Neural progenitor cell (in vitro differentiated cells): ENCODE measurements at regions not wholly inside any gene's neighbourhood (a gene's known extent, or its start where the extent isn't known, plus 50 kb on each side); places are given as distances from the start of the nearest gene placed in this dataset.

Experiments used
- DNase-seq: peaks from one replicate; pipeline ENCODE4 v3.0.0-alpha.2; 2016; ENCODE audit warnings: low spot score
- H2AFZ ChIP-seq: fragments of 200-600 bp; sonication (generic); replicated peaks from 2 replicates; pipeline ENCODE4 v1.6.1; 2016; ENCODE audit warnings: antibody characterized with exemption
- H3F3A ChIP-seq: fragments of 200-600 bp; sonication (generic); 2 replicates; pipeline ENCODE4 v1.6.1; 2016; ENCODE audit warnings: antibody characterized with exemption, low read depth
- H3K27ac ChIP-seq: fragments of 200-600 bp; sonication (generic); 2 replicates; pipeline ENCODE4 v1.5.1; 2016; ENCODE audit warnings: mild to moderate bottlenecking
- H3K27me3 ChIP-seq: fragments of 200-600 bp; sonication (generic); 2 replicates; pipeline ENCODE4 v1.6.1; 2016; ENCODE audit warnings: mild to moderate bottlenecking, moderate library complexity
- H3K36me3 ChIP-seq: fragments of 200-600 bp; sonication (generic); 2 replicates; pipeline ENCODE4 v1.5.1; 2016
- H3K4me1 ChIP-seq: fragments of 200-600 bp; sonication (generic); 2 replicates; pipeline ENCODE4 v1.6.1; 2016; ENCODE audit warnings: mixed run types
- H3K4me2 ChIP-seq: fragments of 200-600 bp; sonication (generic); 2 replicates; pipeline ENCODE4 v1.6.1; 2016
- H3K4me3 ChIP-seq: fragments of 200-600 bp; sonication (generic); 2 replicates; pipeline ENCODE4 v1.5.1; 2016
- H3K79me2 ChIP-seq: fragments of 200-600 bp; sonication (generic); 2 replicates; pipeline ENCODE4 v1.6.1; 2016; ENCODE audit warnings: low read depth
- H3K9ac ChIP-seq: fragments of 200-600 bp; sonication (generic); 2 replicates; pipeline ENCODE4 v1.6.1; 2016
- H3K9me3 ChIP-seq: fragments of 200-600 bp; sonication (generic); 2 replicates; pipeline ENCODE4 v1.5.1; 2016; ENCODE audit warnings: low read depth
- H4K20me1 ChIP-seq: fragments of 200-600 bp; sonication (generic); 2 replicates; pipeline ENCODE4 v1.6.1; 2016; ENCODE audit warnings: low read depth
- H3K27ac Mint-ChIP-seq: 3 replicates; pipeline ENCODE4 v1.8.0; 2021; ENCODE audit warnings: mixed read lengths
- H3K27me3 Mint-ChIP-seq: 2 replicates; pipeline ENCODE4 v1.8.0; 2022; ENCODE audit warnings: low read depth, mild to moderate bottlenecking, inconsistent platforms, moderate library complexity, mixed read lengths; ENCODE audit not compliant: insufficient read depth
- H3K36me3 Mint-ChIP-seq: 3 replicates; pipeline ENCODE4 v1.8.0; 2021; ENCODE audit warnings: mixed read lengths
- H3K4me1 Mint-ChIP-seq: 3 replicates; pipeline ENCODE4 v1.8.0; 2021; ENCODE audit warnings: mixed read lengths
- H3K4me3 Mint-ChIP-seq: 3 replicates; pipeline ENCODE4 v1.8.0; 2021; ENCODE audit warnings: mild to moderate bottlenecking, moderate library complexity, mixed read lengths
- H3K9me3 Mint-ChIP-seq: 3 replicates; pipeline ENCODE4 v1.8.0; 2020; ENCODE audit warnings: mixed read lengths
- CTCF ChIP-seq: fragments of 200-600 bp; sonication (generic); IDR thresholded peaks from 2 replicates; pipeline ENCODE4 v1.5.1; 2017; ENCODE audit warnings: antibody characterized with exemption, mild to moderate bottlenecking
- EZH2 ChIP-seq: fragments of 200-600 bp; sonication (generic); IDR thresholded peaks from 2 replicates; pipeline ENCODE4 v1.6.1; 2017; ENCODE audit warnings: antibody characterized with exemption, mild to moderate bottlenecking, moderate library complexity
- EZH2phosphoT487 ChIP-seq: fragments of 200-600 bp; sonication (generic); IDR thresholded peaks from 2 replicates; pipeline ENCODE4 v1.6.1; 2017; ENCODE audit warnings: antibody characterized with exemption

GRCh38 chr22:49418341-49418894 lies 409.3 kb downstream of the BRD1 start:
- Histone ChIP-seq H3K4me2 (no peak overlapping the region), H3K9me3 (no peaks in the 10 kb centered on the region), H3K27me3 (no peaks in the 10 kb centered on the region), H4K20me1 (no peaks in the 10 kb centered on the region), H2AFZ (no peak overlapping the region), H3K79me2 (no peaks in the 10 kb centered on the region), H3K27ac (no peak overlapping the region), H3K9ac (no peak overlapping the region), H3F3A (no peaks in the 10 kb centered on the region), H3K4me3 (no peak overlapping the region), H3K36me3 (no peaks in the 10 kb centered on the region), H3K4me1 (no peaks in the 10 kb centered on the region)
- Mint-ChIP-seq H3K36me3 (no peaks in the 10 kb centered on the region), H3K4me1 (peaks cover 12% of the 10 kb centered on the region), H3K27me3 (peaks cover 15% of the 10 kb centered on the region), H3K4me3 (peak overlapping the region; percentile 11), H3K9me3 (peaks cover 2% of the 10 kb centered on the region), H3K27ac (peak overlapping the region; percentile 37)
- no peak for DNase-seq
- TF ChIP-seq EZH2 (no peak), EZH2phosphoT487 (no peak), CTCF (no peak)

- Histone ChIP-seq H3K79me2 (no peaks in the 10 kb centered on the region), H3K4me1 (no peaks in the 10 kb centered on the region), H4K20me1 (no peaks in the 10 kb centered on the region), H3K27ac (no peak overlapping the region), H3K4me2 (no peak overlapping the region), H3K9ac (no peak overlapping the region), H3F3A (no peaks in the 10 kb centered on the region), H3K9me3 (no peaks in the 10 kb centered on the region), H3K4me3 (no peak overlapping the region), H3K36me3 (no peaks in the 10 kb centered on the region), H3K27me3 (no peaks in the 10 kb centered on the region), H2AFZ (no peak overlapping the region)
- Mint-ChIP-seq H3K4me3 (no peak overlapping the region), H3K36me3 (no peaks in the 10 kb centered on the region), H3K27ac (no peak overlapping the region), H3K27me3 (peaks cover 14% of the 10 kb centered on the region), H3K9me3 (peaks cover 2% of the 10 kb centered on the region), H3K4me1 (peaks cover 12% of the 10 kb centered on the region)
- TF ChIP-seq CTCF: no peak
- no peak for TF ChIP-seq EZH2phosphoT487
- no peak for TF ChIP-seq EZH2
- no peak for DNase-seq
Observed at GRCh38 chr22:49417833-49418232, 409.8 kb downstream of the BRD1 start.

- Histone ChIP-seq H3K9ac (no peak overlapping the region), H3K9me3 (no peaks in the 10 kb centered on the region), H3K4me3 (no peak overlapping the region), H2AFZ (no peak overlapping the region), H3K27me3 (no peaks in the 10 kb centered on the region), H3K36me3 (no peaks in the 10 kb centered on the region), H3K4me1 (no peaks in the 10 kb centered on the region), H3F3A (no peaks in the 10 kb centered on the region), H4K20me1 (no peaks in the 10 kb centered on the region), H3K79me2 (no peaks in the 10 kb centered on the region), H3K27ac (no peak overlapping the region), H3K4me2 (no peak overlapping the region)
- TF ChIP-seq EZH2 (no peak), CTCF (no peak), EZH2phosphoT487 (no peak)
- Mint-ChIP-seq H3K27me3 (peaks cover 11% of the 10 kb centered on the region), H3K4me1 (peaks cover 12% of the 10 kb centered on the region), H3K36me3 (no peaks in the 10 kb centered on the region), H3K9me3 (peaks cover 2% of the 10 kb centered on the region), H3K27ac (no peak overlapping the region), H3K4me3 (no peak overlapping the region)
- DNase-seq: no peak
Observed at GRCh38 chr22:49417326-49417725, 410.3 kb downstream of the BRD1 start.
